Suprapubic skin (tissue), 4 donors: ENCODE measurements at regions not wholly inside any gene's neighbourhood (a gene's known extent, or its start where the extent isn't known, plus 50 kb on each side); places are given as distances from the start of the nearest gene placed in this dataset.

Source experiments
- DNase-seq, 2 donors: peaks; one replicate each; pipeline ENCODE4 v3.0.0-alpha.2; 2019; ENCODE audit warnings: low spot score in 2 of 2
- H3K27ac ChIP-seq: fragments of 200-600 bp; sonication (generic); one replicate; pipeline ENCODE4 v1.5.1; 2019
- H3K27me3 ChIP-seq: fragments of 200-600 bp; sonication (generic); one replicate; pipeline ENCODE4 v1.5.1; 2019
- H3K36me3 ChIP-seq: fragments of 200-600 bp; sonication (generic); one replicate; pipeline ENCODE4 v1.5.1; 2019
- H3K4me1 ChIP-seq: fragments of 200-600 bp; sonication (generic); one replicate; pipeline ENCODE4 v1.5.1; 2019
- H3K4me3 ChIP-seq: fragments of 200-600 bp; sonication (generic); one replicate; pipeline ENCODE4 v1.5.1; 2019; ENCODE audit warnings: mild to moderate bottlenecking
- H3K9me3 ChIP-seq: fragments of 200-600 bp; sonication (generic); one replicate; pipeline ENCODE4 v1.5.1; 2019
- CTCF ChIP-seq, 2 donors: fragments of 200-600 bp in 1 of 2; fragments of 450-650 bp in 1 of 2; sonication (generic) in 1 of 2; IDR thresholded peaks; one replicate each; pipeline ENCODE4 v1.5.1; 2016 to 2019; ENCODE audit warnings: antibody characterized with exemption in 2 of 2, mild to moderate bottlenecking in 1 of 2, moderate library complexity in 1 of 2
- EP300 ChIP-seq: sonication (generic); formaldehyde crosslinking; IDR thresholded peaks from one replicate; pipeline ENCODE4 v1.6.1; 2017; ENCODE audit warnings: antibody characterized with exemption
- POLR2A ChIP-seq, 2 donors: fragments of 450-650 bp; IDR thresholded peaks; one replicate each; pipeline ENCODE4 v1.6.1; 2017; ENCODE audit warnings: antibody characterized with exemption in 2 of 2, mild to moderate bottlenecking in 2 of 2, moderate library complexity in 2 of 2
- POLR2AphosphoS5 ChIP-seq, 3 donors: sonication (generic); formaldehyde crosslinking; IDR thresholded peaks; one replicate each; pipeline ENCODE4 v1.6.1; 2017; ENCODE audit warnings: antibody characterized with exemption in 3 of 3
- WGBS: methylation state at CpG from one replicate; pipeline ENCODE4 v1.1.5; 2018; 5-methylcytosine and 5-hydroxymethylcytosine counted together

- Histone ChIP-seq H3K36me3 (no peaks in the 10 kb centered on the region), H3K9me3 (no peaks in the 10 kb centered on the region), H3K27me3 (no peaks in the 10 kb centered on the region), H3K27ac (no peak overlapping the region), H3K4me1 (no peaks in the 10 kb centered on the region), H3K4me3 (no peak overlapping the region)
- 82% methylated on average over 10 of the region's 10 CpGs for WGBS
- no peak for TF ChIP-seq POLR2A (IDR thresholded peaks at IDR 0.05)
- no peak for TF ChIP-seq CTCF (IDR thresholded peaks at IDR 0.05)
- TF ChIP-seq EP300, result no peak
- TF ChIP-seq POLR2AphosphoS5 (IDR thresholded peaks at IDR 0.05), result no peak
- DNase-seq, result no peak
These were observed 733.4 kb upstream of the CDH7 start for GRCh38 chr18:65017372-65017760.

- H3K27me3 ChIP-seq, result no peaks in the 10 kb centered on the region
- 86% methylated on average over 11 of the region's 12 CpGs for WGBS
- no peaks in the 10 kb centered on the region for H3K9me3 ChIP-seq
- DNase-seq, result no peak
- H3K4me1 ChIP-seq, result no peaks in the 10 kb centered on the region
- no peak overlapping the region for H3K4me3 ChIP-seq
- TF ChIP-seq EP300 (no peak), POLR2AphosphoS5 (IDR thresholded peaks at IDR 0.05) (no peak), POLR2A (IDR thresholded peaks at IDR 0.05) (no peak), CTCF (IDR thresholded peaks at IDR 0.05) (no peak)
- no peak overlapping the region for H3K27ac ChIP-seq
- no peaks in the 10 kb centered on the region for H3K36me3 ChIP-seq
These were observed 734.0 kb upstream of the CDH7 start for GRCh38 chr18:65016631-65017371.

- TF ChIP-seq POLR2AphosphoS5 (IDR thresholded peaks at IDR 0.05) (no peak), POLR2A (IDR thresholded peaks at IDR 0.05) (no peak), EP300 (no peak), CTCF (IDR thresholded peaks at IDR 0.05) (no peak)
- no peak overlapping the region for H3K4me3 ChIP-seq
- DNase-seq, result no peak
- H3K27me3 ChIP-seq, result no peaks in the 10 kb centered on the region
- H3K4me1 ChIP-seq, result no peaks in the 10 kb centered on the region
- 69% methylated on average over 1 of the region's 1 CpG for WGBS
- no peaks in the 10 kb centered on the region for H3K9me3 ChIP-seq
- no peak overlapping the region for H3K27ac ChIP-seq
- H3K36me3 ChIP-seq, result no peaks in the 10 kb centered on the region
These were observed 756.4 kb upstream of the CDH7 start for GRCh38 chr18:64994370-64994769.

GRCh38 chr18:64993695-64994094 lies 757.1 kb upstream of the CDH7 start:
- no peaks in the 10 kb centered on the region for H3K27me3 ChIP-seq
- WGBS, result 77% methylated on average over 3 of the region's 3 CpGs
- no peaks in the 10 kb centered on the region for H3K36me3 ChIP-seq
- H3K9me3 ChIP-seq, result no peaks in the 10 kb centered on the region
- TF ChIP-seq EP300, result no peak
- no peak for TF ChIP-seq POLR2AphosphoS5 (IDR thresholded peaks at IDR 0.05)
- no peak for TF ChIP-seq POLR2A (IDR thresholded peaks at IDR 0.05)
- H3K4me3 ChIP-seq, result no peak overlapping the region
- no peak overlapping the region for H3K27ac ChIP-seq
- no peaks in the 10 kb centered on the region for H3K4me1 ChIP-seq
- no peak for DNase-seq

- H3K27me3 ChIP-seq, result no peaks in the 10 kb centered on the region
- H3K9me3 ChIP-seq, result no peaks in the 10 kb centered on the region
- no peaks in the 10 kb centered on the region for H3K36me3 ChIP-seq
- DNase-seq, result no peak
- no peak overlapping the region for H3K4me3 ChIP-seq
- H3K4me1 ChIP-seq, result no peaks in the 10 kb centered on the region
- TF ChIP-seq POLR2A (IDR thresholded peaks at IDR 0.05), result no peak
- TF ChIP-seq EP300, result no peak
- TF ChIP-seq POLR2AphosphoS5 (IDR thresholded peaks at IDR 0.05), result no peak
- no peak for TF ChIP-seq CTCF (IDR thresholded peaks at IDR 0.05)
- no peak overlapping the region for H3K27ac ChIP-seq
- WGBS, result 85% methylated on average over 1 of the region's 1 CpG
These were observed 758.2 kb upstream of the CDH7 start for GRCh38 chr18:64992654-64993053.
